GM19351 (cell line): ENCODE measurements at regions not wholly inside any gene's neighbourhood (a gene's known extent, or its start where the extent isn't known, plus 50 kb on each side); places are given as distances from the start of the nearest gene placed in this dataset.
A peak's percentile ranks its signal among the peaks of the same experiment; 100 is the strongest.

ENCODE experiments used
- ATAC-seq: cut with Tn5 transposase; IDR thresholded peaks from one replicate; pipeline ENCODE4 v1.9.1; 2021; ENCODE audit warnings: mild to moderate bottlenecking, moderate library complexity; ENCODE audit not compliant: unreplicated experiment

- ATAC-seq, result no peak
Observed at GRCh38 chr6:125489579-125490285, 188.0 kb upstream of the HDDC2 start.

GRCh38 chr6:125491860-125492618 lies 190.3 kb upstream of the HDDC2 start:
- no peak for ATAC-seq

- ATAC-seq, result no peak
Observed at GRCh38 chr6:125498606-125499005, 196.8 kb upstream of the HDDC2 start.

GRCh38 chr6:125499535-125499934 lies 197.8 kb upstream of the HDDC2 start:
- ATAC-seq, result no peak

- no peak for ATAC-seq
Observed at GRCh38 chr6:125503181-125503580, 201.4 kb upstream of the HDDC2 start.

GRCh38 chr6:125507987-125508655 lies 206.4 kb upstream of the HDDC2 start:
- no peak for ATAC-seq

- ATAC-seq, result no peak
Observed at GRCh38 chr6:125508793-125509192, 207.0 kb upstream of the HDDC2 start.

- ATAC-seq, result no peak
Observed at GRCh38 chr6:125509477-125509876, 207.7 kb upstream of the HDDC2 start.

- no peak for ATAC-seq
Observed at GRCh38 chr6:125510405-125510804, 208.6 kb upstream of the HDDC2 start.

- no peak for ATAC-seq
Observed at GRCh38 chr6:125511809-125512396, 210.1 kb upstream of the HDDC2 start.

- peak; percentile 93 for ATAC-seq
Observed at GRCh38 chr6:125512621-125513020, 210.9 kb upstream of the HDDC2 start.

- no peak for ATAC-seq
Observed at GRCh38 chr6:125513978-125514377, 212.2 kb upstream of the HDDC2 start.

GRCh38 chr6:125516644-125517043 lies 214.9 kb upstream of the HDDC2 start:
- ATAC-seq, result no peak

GRCh38 chr6:125519367-125519766 lies 217.6 kb upstream of the HDDC2 start:
- no peak for ATAC-seq

GRCh38 chr6:125524356-125524755 lies 222.6 kb upstream of the HDDC2 start:
- ATAC-seq, result no peak

GRCh38 chr6:125526007-125526720 lies 223.3 kb upstream of the HEY2 start:
- no peak for ATAC-seq

- no peak for ATAC-seq
Observed at GRCh38 chr6:125528621-125529041, 220.8 kb upstream of the HEY2 start.

GRCh38 chr6:125529061-125529460 lies 220.4 kb upstream of the HEY2 start:
- no peak for ATAC-seq

GRCh38 chr6:125533710-125534397 lies 215.6 kb upstream of the HEY2 start:
- no peak for ATAC-seq
